ENCODE measurements at regions not wholly inside any gene's neighbourhood (a gene's known extent, or its start where the extent isn't known, plus 50 kb on each side); places are given as distances from the start of the nearest gene placed in this dataset.

GRCh38 chr13:93144031-93144430 is 82.6 kb upstream of the GPC6 start:
- no peak for TF ChIP-seq CTCF (IDR thresholded peaks at IDR 0.05)

- TF ChIP-seq CTCF (IDR thresholded peaks at IDR 0.05) = no peak
These were observed 81.4 kb upstream of the GPC6 start for GRCh38 chr13:93145199-93145598.

- no peak for TF ChIP-seq CTCF (IDR thresholded peaks at IDR 0.05)
These were observed 79.9 kb upstream of the GPC6 start for GRCh38 chr13:93146584-93147297.

DNA sequence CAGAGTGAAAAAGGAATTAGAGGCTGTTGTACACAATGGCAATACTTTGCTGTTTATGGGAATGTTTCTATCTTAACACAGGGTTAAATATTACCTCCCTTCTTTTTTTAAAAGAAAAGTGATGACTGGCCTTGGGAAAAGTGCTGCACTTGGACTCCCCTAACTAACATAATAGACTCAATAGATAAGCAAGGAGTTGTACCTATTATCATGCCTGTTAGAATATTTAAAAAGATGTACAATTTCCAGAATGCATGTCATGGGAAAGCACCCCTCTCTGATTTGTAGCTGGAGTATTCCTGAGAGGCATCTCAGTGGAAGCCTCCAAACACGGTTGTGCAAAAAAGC is 79.3 kb upstream of the GPC6 start:
- TF ChIP-seq CTCF (IDR thresholded peaks at IDR 0.05) = no peak

GRCh38 chr13:93147946-93148345 is 78.7 kb upstream of the GPC6 start:
- no peak for TF ChIP-seq CTCF (IDR thresholded peaks at IDR 0.05)

DNA sequence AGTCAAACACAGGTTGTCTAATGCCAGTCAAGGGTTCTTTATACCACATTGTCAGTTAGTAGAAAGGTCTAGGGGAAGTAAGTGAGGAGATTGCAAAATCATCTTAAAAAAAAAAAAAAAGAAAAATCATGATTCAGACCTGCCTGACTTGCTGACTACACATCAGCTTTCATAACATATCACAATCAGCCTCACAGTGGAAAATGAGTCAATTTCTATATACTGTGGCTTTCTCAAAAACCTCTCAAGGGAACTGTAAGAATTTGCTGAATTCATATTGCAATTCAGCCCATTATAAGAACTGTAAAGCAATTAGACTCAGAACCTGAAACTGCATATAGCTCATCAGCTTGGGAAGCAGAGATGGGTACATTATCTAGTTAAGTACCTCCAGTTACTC is 75.3 kb upstream of the GPC6 start:
- TF ChIP-seq CTCF (IDR thresholded peaks at IDR 0.05) = no peak

DNA sequence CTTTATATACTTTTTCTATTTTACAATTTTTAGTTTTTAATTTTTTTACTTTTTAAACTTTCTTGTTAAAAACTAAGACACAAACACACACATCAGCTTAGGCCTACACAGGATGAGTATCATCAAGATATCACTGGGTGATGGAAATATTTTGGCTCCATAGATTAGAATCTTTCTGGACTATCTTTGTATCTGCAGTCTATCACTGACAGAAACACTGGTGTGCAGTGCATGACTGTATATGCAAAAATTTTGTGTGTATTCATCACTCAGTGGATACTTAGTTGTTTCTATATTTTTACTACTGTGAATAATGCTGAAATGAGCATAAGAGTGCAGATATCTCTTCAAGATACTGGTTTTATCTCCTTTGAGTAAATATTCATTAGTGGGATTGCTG is 68.0 kb upstream of the GPC6 start:
- no peak for TF ChIP-seq CTCF (IDR thresholded peaks at IDR 0.05)

DNA sequence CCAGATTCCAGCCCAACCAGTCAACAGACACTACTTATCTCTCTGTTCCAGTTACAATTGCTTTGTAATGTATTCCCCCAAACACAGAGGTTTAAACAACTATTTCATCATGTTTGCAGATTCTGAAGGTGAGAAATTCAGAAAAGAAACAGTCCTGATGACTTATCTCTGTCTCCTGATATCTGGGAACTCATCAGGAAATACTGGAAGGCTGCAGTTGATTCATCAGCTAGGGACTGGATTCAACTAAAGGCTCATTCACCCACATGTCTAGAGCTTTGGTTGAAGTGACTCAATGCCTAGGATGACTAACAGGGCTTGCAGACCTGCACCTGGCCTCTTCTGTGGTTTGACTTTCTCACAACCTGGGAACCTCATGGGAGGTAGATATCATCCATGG is 56.6 kb upstream of the GPC6 start:
- TF ChIP-seq CTCF (IDR thresholded peaks at IDR 0.05) = no peak

Data from LNCAP (cell line).